HepG2 (cell line): ENCODE measurements at regions not wholly inside any gene's neighbourhood (a gene's known extent, or its start where the extent isn't known, plus 50 kb on each side); places are given as distances from the start of the nearest gene placed in this dataset.

ENCODE experiments used
- ATAC-seq: fragments of 200-7000 bp; cut with Tn5 transposase; 3 replicates; pipeline ENCODE4 v1.9.1; 2020; ENCODE audit warnings: mild to moderate bottlenecking, moderate library complexity
- BruUV-seq: library from RNA; stranded (reverse); fragments of 400-500 nt; replicated peaks from 2 replicates; lab custom pipeline; 2021; lab: Mats Ljungman, UMichigan
- CTCF ChIA-PET: fragments of 300-600 bp; formaldehyde crosslinking; extraction: SDS; loops from one replicate; lab custom pipeline; 2021; ENCODE audit warnings: low total read pairs, inconsistent platforms, low intra/inter-chr PET ratio; lab: Yijun Ruan, JAX
- POLR2A ChIA-PET: fragments of 350-600 bp; sonication (Branson Sonifier 250); formaldehyde crosslinking; loops from one replicate; lab custom pipeline; 2020; ENCODE audit warnings: antibody characterized with exemption, inconsistent platforms; lab: Yijun Ruan, JAX
- DNase-seq: peaks from one replicate; pipeline ENCODE4 v3.0.0-alpha.2; 2015; ENCODE audit warnings: low spot score
- FAIRE-seq: peaks from 3 replicates; lab custom pipeline; 2011; peaks lifted over from hg19 to GRCh38; lab: Jason Lieb, UNC
- H2AFZ ChIP-seq: one replicate; pipeline ENCODE4 v1.6.1; 2011; ENCODE audit warnings: low read length, inconsistent platforms
- H3K27ac ChIP-seq: fragments of 300-600 bp; 3 replicates; pipeline ENCODE4 v1.8.0; 2011; ENCODE audit warnings: mixed run types, mild to moderate bottlenecking, mixed read lengths, low read length, inconsistent platforms; ENCODE audit not compliant: insufficient read depth; ENCODE audit errors: extremely low read length
- H3K27me3 ChIP-seq, 2 experiments: fragments of 200-600 bp in 1 of 2; 2 replicates in 1 of 2; 3 replicates in 1 of 2; pipeline versions ENCODE4 v1.6.0 to v1.8.0; 2011; ENCODE audit warnings: low read length in 2 of 2, mild to moderate bottlenecking in 2 of 2, moderate library complexity in 2 of 2, inconsistent platforms in 1 of 2; ENCODE audit not compliant: insufficient read depth in 2 of 2, control insufficient read depth in 1 of 2
- H3K36me3 ChIP-seq, 2 experiments: fragments of 200-600 bp in 1 of 2; replicated peaks in 1 of 2; 2 replicates in 1 of 2; 3 replicates in 1 of 2; pipeline versions ENCODE4 v1.5.1 to v1.8.0; 2011; ENCODE audit warnings: low read length in 2 of 2, inconsistent platforms in 1 of 2; ENCODE audit not compliant: insufficient read depth in 2 of 2, control insufficient read depth in 1 of 2
- H3K4me1 ChIP-seq: 2 replicates; pipeline ENCODE4 v1.5.1; 2012; ENCODE audit warnings: low read length, inconsistent platforms; ENCODE audit not compliant: insufficient read depth
- H3K4me2 ChIP-seq: 2 replicates; pipeline ENCODE4 v1.6.0; 2011; ENCODE audit warnings: low read depth, low read length, inconsistent platforms
- H3K4me3 ChIP-seq, 3 experiments: fragments of 200-600 bp in 1 of 3; sonication (generic), shearing (Covaris generic) in 1 of 3; replicated peaks in 1 of 3; 2 replicates each; pipeline ENCODE4 v1.5.1; 2011 to 2016; ENCODE audit warnings: low read length in 3 of 3, inconsistent platforms in 2 of 3, low read depth in 2 of 3, mild to moderate bottlenecking in 2 of 3, control low read depth in 1 of 3, mixed read lengths in 1 of 3; ENCODE audit not compliant: insufficient read depth in 1 of 3
- H3K79me2 ChIP-seq: one replicate; pipeline ENCODE4 v1.6.1; 2011; ENCODE audit warnings: low read length, inconsistent platforms; ENCODE audit not compliant: insufficient read depth
- H3K9ac ChIP-seq: 2 replicates; pipeline ENCODE4 v1.6.0; 2011; ENCODE audit warnings: mild to moderate bottlenecking, low read depth, low read length, inconsistent platforms; ENCODE audit not compliant: insufficient read depth
- H3K9me3 ChIP-seq: 2 replicates; pipeline ENCODE4 v1.5.1; 2012; ENCODE audit warnings: mild to moderate bottlenecking, low read length
- H4K20me1 ChIP-seq: 2 replicates; pipeline ENCODE4 v1.6.0; 2011; ENCODE audit warnings: inconsistent platforms, mild to moderate bottlenecking, low read length, moderate library complexity; ENCODE audit not compliant: insufficient read depth
- CEBPB ChIP-seq: IDR thresholded peaks from 2 replicates; pipeline ENCODE4 v1.6.1; 2011; ENCODE audit warnings: low read depth, low read length, improper control_type of control experiment, borderline replicate concordance
- HMG20A ChIP-seq: IDR thresholded peaks from 2 replicates; pipeline ENCODE4 v1.6.1; 2016; ENCODE audit warnings: borderline replicate concordance
- WGBS: methylation state at CpG from one replicate; pipeline ENCODE4 v1.1.6; 2017; ENCODE audit warnings: low lambda C conversion rate; 5-methylcytosine and 5-hydroxymethylcytosine counted together
- in situ Hi-C: cut with HindIII; loops from 2 replicates; pipeline ENCODE4 v1.10.0; 2017; ENCODE audit warnings: low pct_unique_long_range_greater_than_20kb; ENCODE audit not compliant: extremely low pct_ligation_motif_present
- intact Hi-C: fragments of 100-400 bp; cut with micrococcal nuclease; formaldehyde crosslinking; loops from one replicate; pipeline ENCODE4 v1.10.0; 2022; ENCODE audit not compliant: unreplicated experiment
- TF ChIP-seq, protein P1 (sequence below): sonication (generic); formaldehyde crosslinking; IDR thresholded peaks from 2 replicates; pipeline ENCODE4 v1.8.0; 2022; ENCODE audit warnings: missing genetic modification reagents, mild to moderate bottlenecking, moderate library complexity, borderline replicate concordance

DNA sequence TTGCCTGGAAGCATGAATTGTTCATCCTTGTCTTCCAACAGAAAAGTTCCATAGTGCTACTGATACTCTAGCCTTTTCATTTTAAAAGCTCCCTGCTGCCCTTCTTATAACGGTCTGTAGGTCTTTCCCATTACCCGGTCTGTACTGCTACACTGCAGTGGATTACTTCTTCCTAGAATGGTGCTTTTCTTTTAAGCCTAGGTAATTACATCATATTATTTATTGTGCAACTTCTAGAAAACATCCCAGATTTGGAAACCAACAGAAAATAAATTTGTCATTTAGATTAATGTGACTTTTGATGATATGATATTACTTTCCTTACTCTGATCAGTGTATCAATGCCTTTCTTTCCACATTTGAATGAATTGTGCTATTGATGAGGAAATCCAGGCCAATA is 199.4 kb downstream of the TANC2 start:
- intact Hi-C loops (no loop called here), in situ Hi-C loops (no loop called here)
- Histone ChIP-seq H3K9me3 (no peaks in the 10 kb centered on the region), H3K36me3 (no peaks in the 10 kb centered on the region), H3K27ac (no peak overlapping the region), H3K4me1 (no peaks in the 10 kb centered on the region), H4K20me1 (no peaks in the 10 kb centered on the region), H3K79me2 (no peaks in the 10 kb centered on the region), H3K4me2 (no peak overlapping the region), H3K9ac (no peak overlapping the region), H3K4me3 (no peak overlapping the region), H2AFZ (no peak overlapping the region), H3K27me3 (no peaks in the 10 kb centered on the region)
- POLR2A ChIA-PET = no interaction called here
- no TSS peak for BruUV-seq
- FAIRE-seq = no peak
- ATAC-seq = no peak
- TF ChIP-seq CEBPB = peak; percentile 49; the same call in 1 of the 2 replicates
- TF ChIP-seq HMG20A (CRISPR knock-in tag) = no peak
- DNase-seq = no peak
- CTCF ChIA-PET = no interaction called here
- 2% methylated on average over 2 of the region's 2 CpGs for WGBS

DNA sequence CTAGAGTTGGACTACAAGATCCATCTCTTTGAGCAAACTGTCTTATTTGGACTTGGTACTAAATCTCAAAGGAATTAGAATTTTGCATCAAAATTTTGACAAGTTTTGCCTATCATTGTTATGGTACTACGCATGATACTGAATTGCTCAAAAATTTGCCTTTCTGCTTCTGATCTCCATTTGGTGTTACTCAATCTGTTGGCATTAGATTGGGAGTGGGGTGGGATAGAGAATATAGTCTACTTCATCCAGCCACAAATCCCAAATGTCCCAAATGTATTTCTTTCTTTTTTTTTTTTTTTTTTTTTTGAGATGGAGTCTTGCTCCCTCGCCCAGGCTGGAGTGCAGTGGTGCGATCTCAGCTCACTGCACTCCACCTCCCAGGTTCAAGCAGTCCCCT is 204.8 kb downstream of the TANC2 start:
- no peaks in the 10 kb centered on the region for H4K20me1 ChIP-seq
- FAIRE-seq (no peak), ATAC-seq (no peak), DNase-seq (no peak)
- no TSS peak for BruUV-seq
- WGBS = 70% methylated on average over 3 of the region's 3 CpGs
- intact Hi-C loops = no loop called here
- no peak overlapping the region for H3K4me2 ChIP-seq
- no peak overlapping the region for H3K27ac ChIP-seq
- H3K4me3 ChIP-seq = no peak overlapping the region
- no peak overlapping the region for H2AFZ ChIP-seq
- no peaks in the 10 kb centered on the region for H3K27me3 ChIP-seq
- no peaks in the 10 kb centered on the region for H3K4me1 ChIP-seq
- H3K79me2 ChIP-seq = no peaks in the 10 kb centered on the region
- CTCF ChIA-PET = no interaction called here
- no peaks in the 10 kb centered on the region for H3K36me3 ChIP-seq
- TF ChIP-seq, protein P1, sequence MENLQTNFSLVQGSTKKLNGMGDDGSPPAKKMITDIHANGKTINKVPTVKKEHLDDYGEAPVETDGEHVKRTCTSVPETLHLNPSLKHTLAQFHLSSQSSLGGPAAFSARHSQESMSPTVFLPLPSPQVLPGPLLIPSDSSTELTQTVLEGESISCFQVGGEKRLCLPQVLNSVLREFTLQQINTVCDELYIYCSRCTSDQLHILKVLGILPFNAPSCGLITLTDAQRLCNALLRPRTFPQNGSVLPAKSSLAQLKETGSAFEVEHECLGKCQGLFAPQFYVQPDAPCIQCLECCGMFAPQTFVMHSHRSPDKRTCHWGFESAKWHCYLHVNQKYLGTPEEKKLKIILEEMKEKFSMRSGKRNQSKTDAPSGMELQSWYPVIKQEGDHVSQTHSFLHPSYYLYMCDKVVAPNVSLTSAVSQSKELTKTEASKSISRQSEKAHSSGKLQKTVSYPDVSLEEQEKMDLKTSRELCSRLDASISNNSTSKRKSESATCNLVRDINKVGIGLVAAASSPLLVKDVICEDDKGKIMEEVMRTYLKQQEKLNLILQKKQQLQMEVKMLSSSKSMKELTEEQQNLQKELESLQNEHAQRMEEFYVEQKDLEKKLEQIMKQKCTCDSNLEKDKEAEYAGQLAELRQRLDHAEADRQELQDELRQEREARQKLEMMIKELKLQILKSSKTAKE = no peak
- TF ChIP-seq, all 625 proteins: peak for 0
- POLR2A ChIA-PET = no interaction called here
- in situ Hi-C loops = no loop called here
- no peaks in the 10 kb centered on the region for H3K9me3 ChIP-seq
- H3K9ac ChIP-seq = no peak overlapping the region
